Caco-2 (cell line): ENCODE measurements at regions not wholly inside any gene's neighbourhood (a gene's known extent, or its start where the extent isn't known, plus 50 kb on each side); places are given as distances from the start of the nearest gene placed in this dataset.

Source experiments
- BruUV-seq: library from RNA; stranded (reverse); fragments of 400-500 nt; replicated peaks from 2 replicates; lab custom pipeline; 2021; lab: Mats Ljungman, UMichigan
- CTCF ChIA-PET: fragments of 300-600 bp; sonication (Branson Sonifier 250); formaldehyde crosslinking; loops from one replicate; lab custom pipeline; 2022; ENCODE audit warnings: antibody characterized with exemption; lab: Charles Lee
- POLR2A ChIA-PET: fragments of 300-600 bp; sonication (Branson Sonifier 250); formaldehyde crosslinking; loops from one replicate; lab custom pipeline; 2022; ENCODE audit warnings: antibody characterized with exemption; lab: Charles Lee
- DNase-seq, 2 experiments: peaks; one replicate each; pipeline versions ENCODE4 v3.0.0 to v3.0.0-alpha.2; 2020 to 2022
- H3K27me3 ChIP-seq: replicated peaks from 2 replicates; pipeline ENCODE4 v1.6.0; 2011; ENCODE audit warnings: low read length; ENCODE audit not compliant: control insufficient read depth, insufficient read depth
- H3K36me3 ChIP-seq: 2 replicates; pipeline ENCODE4 v1.5.1; 2011; ENCODE audit warnings: low read length; ENCODE audit not compliant: control insufficient read depth, insufficient read depth
- H3K4me1 ChIP-seq: fragments of 250-450 bp; sonication (Bioruptor Pico); 2 replicates; pipeline ENCODE4 v1.5.1; 2020; ENCODE audit warnings: mild to moderate bottlenecking
- H3K4me3 ChIP-seq: 2 replicates; pipeline ENCODE4 v1.5.1; 2011; ENCODE audit warnings: low read depth, mild to moderate bottlenecking, control low read depth, low read length
- H3K9me3 ChIP-seq: fragments of 250-450 bp; sonication (Bioruptor Pico); 2 replicates; pipeline ENCODE4 v1.5.1; 2020; ENCODE audit warnings: mild to moderate bottlenecking, moderate library complexity
- H3K27ac Mint-ChIP-seq: one replicate; pipeline ENCODE4 v1.8.0; 2022; ENCODE audit warnings: mixed read lengths; ENCODE audit not compliant: unreplicated experiment
- H3K27me3 Mint-ChIP-seq: one replicate; pipeline ENCODE4 v1.8.0; 2022; ENCODE audit warnings: mixed read lengths; ENCODE audit not compliant: insufficient read depth, unreplicated experiment
- H3K36me3 Mint-ChIP-seq: one replicate; pipeline ENCODE4 v1.8.0; 2022; ENCODE audit warnings: mild to moderate bottlenecking, mixed read lengths; ENCODE audit not compliant: insufficient read depth, unreplicated experiment
- H3K4me1 Mint-ChIP-seq: one replicate; pipeline ENCODE4 v1.8.0; 2022; ENCODE audit warnings: low read depth, mixed read lengths; ENCODE audit not compliant: unreplicated experiment
- H3K4me3 Mint-ChIP-seq: one replicate; pipeline ENCODE4 v1.8.0; 2022; ENCODE audit warnings: mild to moderate bottlenecking, moderate library complexity, mixed read lengths; ENCODE audit not compliant: unreplicated experiment
- H3K9me3 Mint-ChIP-seq: one replicate; pipeline ENCODE4 v1.8.0; 2022; ENCODE audit warnings: mixed read lengths; ENCODE audit not compliant: unreplicated experiment
- CTCF ChIP-seq, 2 experiments: fragments of 200-600 bp in 1 of 2; IDR thresholded peaks; 1 replicate in 1 of 2; 2 replicates in 1 of 2; pipeline versions ENCODE4 v1.5.1 to v1.8.0; 2011 to 2022; ENCODE audit warnings: antibody characterized with exemption in 1 of 2, control low read depth in 1 of 2, inconsistent platforms in 1 of 2, low read depth in 1 of 2, low read length in 1 of 2, mild to moderate bottlenecking in 1 of 2, moderate library complexity in 1 of 2; ENCODE audit not compliant: insufficient read depth in 1 of 2, severe bottlenecking in 1 of 2, unreplicated experiment in 1 of 2
- intact Hi-C: fragments of 100-400 bp; cut with micrococcal nuclease; formaldehyde crosslinking; loops from one replicate; pipeline ENCODE4 v1.10.0; 2022; ENCODE audit not compliant: unreplicated experiment

GRCh38 chr7:49327155-49327554 is 402.8 kb downstream of the CDC14C start:
- no peaks in the 10 kb centered on the region for H3K9me3 ChIP-seq
- H3K36me3 ChIP-seq = no peaks in the 10 kb centered on the region
- no peaks in the 10 kb centered on the region for H3K4me1 ChIP-seq
- no peaks in the 10 kb centered on the region for H3K27me3 ChIP-seq
- H3K4me1 Mint-ChIP-seq = no peaks in the 10 kb centered on the region
- no peak overlapping the region for H3K4me3 Mint-ChIP-seq
- ChIA-PET CTCF (no interaction called here), POLR2A (no interaction called here)
- H3K36me3 Mint-ChIP-seq = no peaks in the 10 kb centered on the region
- no TSS peak for BruUV-seq
- H3K4me3 ChIP-seq = no peak overlapping the region
- H3K27ac Mint-ChIP-seq = no peak overlapping the region
- no peaks in the 10 kb centered on the region for H3K9me3 Mint-ChIP-seq
- TF ChIP-seq CTCF (IDR thresholded peaks at IDR 0.05; ENCODE audit: insufficient read depth in 1 of 2, low read depth in 1 of 2, low read length in 1 of 2, severe bottlenecking in 1 of 2, unreplicated experiment in 1 of 2) = no peak
- intact Hi-C loops = no loop called here
- DNase-seq = no peak
- H3K27me3 Mint-ChIP-seq = no peaks in the 10 kb centered on the region

- H3K27me3 Mint-ChIP-seq = no peaks in the 10 kb centered on the region
- POLR2A ChIA-PET = no interaction called here
Observed at GRCh38 chr7:49333180-49333881, 409.0 kb downstream of the CDC14C start.

GRCh38 chr7:49341849-49342248 is 417.5 kb downstream of the CDC14C start:
- Mint-ChIP-seq H3K9me3 (no peaks in the 10 kb centered on the region), H3K4me1 (no peaks in the 10 kb centered on the region), H3K27ac (no peak overlapping the region), H3K27me3 (no peaks in the 10 kb centered on the region), H3K4me3 (no peak overlapping the region), H3K36me3 (no peaks in the 10 kb centered on the region)
- no peaks in the 10 kb centered on the region for H3K9me3 ChIP-seq
- H3K27me3 ChIP-seq = no peaks in the 10 kb centered on the region
- no TSS peak for BruUV-seq
- no peaks in the 10 kb centered on the region for H3K4me1 ChIP-seq
- ChIA-PET CTCF (no interaction called here), POLR2A (no interaction called here)
- H3K36me3 ChIP-seq = no peaks in the 10 kb centered on the region
- DNase-seq = no peak
- H3K4me3 ChIP-seq = no peak overlapping the region
- intact Hi-C loops = no loop called here
- no peak for TF ChIP-seq CTCF (IDR thresholded peaks at IDR 0.05; ENCODE audit: insufficient read depth in 1 of 2, low read depth in 1 of 2, low read length in 1 of 2, severe bottlenecking in 1 of 2, unreplicated experiment in 1 of 2)

More at GRCh38 chr7:49333180-49333881, 409.0 kb downstream of the CDC14C start:
- Mint-ChIP-seq H3K36me3 (no peaks in the 10 kb centered on the region), H3K4me1 (no peaks in the 10 kb centered on the region), H3K27ac (no peak overlapping the region), H3K9me3 (no peaks in the 10 kb centered on the region), H3K4me3 (no peak overlapping the region)
- H3K36me3 ChIP-seq = no peaks in the 10 kb centered on the region
- H3K9me3 ChIP-seq = no peaks in the 10 kb centered on the region
- no peak for DNase-seq
- H3K27me3 ChIP-seq = no peaks in the 10 kb centered on the region
- intact Hi-C loops = no loop called here
- BruUV-seq = no TSS peak
- no peak overlapping the region for H3K4me3 ChIP-seq
- no peak for TF ChIP-seq CTCF (IDR thresholded peaks at IDR 0.05; ENCODE audit: insufficient read depth in 1 of 2, low read depth in 1 of 2, low read length in 1 of 2, severe bottlenecking in 1 of 2, unreplicated experiment in 1 of 2)
- CTCF ChIA-PET = no interaction called here
- no peaks in the 10 kb centered on the region for H3K4me1 ChIP-seq
